ENCODE measurements at regions not wholly inside any gene's neighbourhood (a gene's known extent, or its start where the extent isn't known, plus 50 kb on each side); places are given as distances from the start of the nearest gene placed in this dataset.

- no peak for DNase-seq
These were observed 393.8 kb downstream of the LRFN5 start for GRCh38 chr14:42000450-42000849.

GRCh38 chr14:41993687-41994086 lies 387.0 kb downstream of the LRFN5 start:
- no peak for DNase-seq

GRCh38 chr14:41986700-41987099 lies 380.0 kb downstream of the LRFN5 start:
- no peak for DNase-seq

- DNase-seq: no peak
These were observed 379.5 kb downstream of the LRFN5 start for GRCh38 chr14:41986083-41986645.

- no peak for DNase-seq
These were observed 366.5 kb downstream of the LRFN5 start for GRCh38 chr14:41973178-41973577.

GRCh38 chr14:41972531-41972930 lies 365.9 kb downstream of the LRFN5 start:
- DNase-seq: no peak

- DNase-seq: no peak
These were observed 353.6 kb downstream of the LRFN5 start for GRCh38 chr14:41960281-41960680.

GRCh38 chr14:41957459-41957858 lies 350.8 kb downstream of the LRFN5 start:
- no peak for DNase-seq
